GM21717 (cell line): ENCODE measurements at regions not wholly inside any gene's neighbourhood (a gene's known extent, or its start where the extent isn't known, plus 50 kb on each side); places are given as distances from the start of the nearest gene placed in this dataset.
"Not testable (repeated sequence)": the region's sequence is repeated elsewhere in the genome, so short reads cannot be mapped to it uniquely, and the experiment has no call there.

Experiments
- ATAC-seq: cut with Tn5 transposase; IDR thresholded peaks from one replicate; pipeline ENCODE4 v1.9.1; 2021; ENCODE audit warnings: mild to moderate bottlenecking, moderate library complexity; ENCODE audit not compliant: unreplicated experiment

DNA sequence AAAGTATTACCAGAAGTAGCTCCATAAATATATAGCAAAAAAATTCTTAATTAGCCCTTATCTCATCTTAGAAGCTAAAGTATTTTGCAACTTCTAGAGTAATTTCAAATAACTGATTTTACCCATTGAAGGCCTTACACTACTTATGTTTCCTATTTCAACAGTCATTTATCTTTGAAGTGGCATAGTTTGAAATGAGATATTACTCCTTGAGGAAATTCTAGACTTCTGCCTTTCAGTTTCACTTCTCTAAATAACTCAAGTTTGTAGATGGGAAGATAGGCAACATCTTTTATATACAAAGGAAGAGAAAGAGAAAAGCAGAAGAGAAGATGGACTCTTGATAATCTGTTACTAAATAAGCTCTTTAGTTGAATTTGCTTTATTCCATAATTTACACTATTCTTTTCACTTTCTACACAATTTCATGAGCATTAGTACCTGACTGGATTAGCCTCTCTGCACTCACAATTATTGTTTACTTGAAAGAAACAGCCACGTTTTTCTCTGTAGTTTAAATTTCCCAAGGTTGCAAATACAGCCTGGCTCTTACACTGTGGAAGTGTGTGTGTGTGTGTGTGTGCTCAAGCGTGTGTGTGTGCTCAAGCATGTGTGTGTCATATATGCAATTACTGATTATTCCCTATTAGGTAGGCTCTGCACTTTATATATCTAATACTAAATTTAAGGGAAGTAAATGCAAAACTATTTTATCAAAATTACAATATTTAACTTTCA lies 60.6 kb upstream of the EMB start:
- peak; percentile 99 for ATAC-seq

GRCh38 chr5:50513028-50513457 lies 72.0 kb upstream of the EMB start:
- not testable (repeated sequence) for ATAC-seq

GRCh38 chr5:50521060-50521459 lies 80.0 kb upstream of the EMB start:
- ATAC-seq = not testable (repeated sequence)

DNA sequence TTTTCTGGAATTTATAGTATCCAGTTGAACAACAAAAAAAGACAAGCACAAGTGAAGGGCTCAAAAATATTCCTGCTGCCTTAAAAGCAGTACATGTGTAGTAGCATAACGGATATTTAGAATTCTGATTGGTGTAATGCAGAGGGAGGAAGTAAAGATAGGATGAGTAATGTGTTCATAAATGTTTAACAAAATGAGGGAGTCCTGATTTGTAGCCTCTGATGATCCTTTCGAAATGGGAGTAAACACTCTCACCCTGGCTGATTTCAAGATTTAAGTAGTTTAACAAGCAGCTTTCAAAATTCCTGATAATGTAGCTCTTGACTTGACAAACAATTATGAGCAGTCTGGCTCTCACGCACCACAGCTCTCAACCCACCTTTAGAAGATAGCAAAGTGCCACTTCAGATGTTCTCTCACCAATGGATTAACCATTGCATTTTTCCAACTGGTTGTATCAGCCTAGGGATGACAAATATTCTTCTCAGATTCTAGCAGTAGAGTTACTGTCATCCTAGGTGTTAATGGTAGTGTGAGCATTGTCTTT lies 86.5 kb upstream of the EMB start:
- ATAC-seq = not testable (repeated sequence)

GRCh38 chr5:50535393-50535792 lies 94.3 kb upstream of the EMB start:
- no peak for ATAC-seq

- ATAC-seq = not testable (repeated sequence)
Measured at GRCh38 chr5:50537534-50537933, 96.4 kb upstream of the EMB start.

DNA sequence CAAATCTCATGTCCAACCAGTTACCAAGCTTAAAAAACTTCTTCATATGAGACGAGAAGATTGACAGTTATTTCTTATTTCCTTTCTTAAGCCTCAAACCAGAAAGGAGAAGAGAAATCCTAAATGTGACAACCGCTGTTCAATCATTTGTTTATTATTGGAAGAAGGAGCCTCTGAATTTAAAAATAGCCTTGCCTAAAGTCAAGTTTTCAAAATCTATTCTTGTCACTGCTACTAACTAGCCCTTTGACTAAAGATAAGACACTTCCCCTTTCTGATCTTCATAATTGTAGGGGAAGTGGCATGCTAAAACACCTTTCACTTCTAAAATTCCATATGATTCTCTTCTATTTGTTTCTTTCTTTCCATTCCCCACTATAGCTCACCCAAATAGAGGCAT lies 106.2 kb upstream of the EMB start:
- peak; percentile 95 for ATAC-seq

- no peak for ATAC-seq
Measured at GRCh38 chr5:50550267-50550666, 109.2 kb upstream of the EMB start.

DNA sequence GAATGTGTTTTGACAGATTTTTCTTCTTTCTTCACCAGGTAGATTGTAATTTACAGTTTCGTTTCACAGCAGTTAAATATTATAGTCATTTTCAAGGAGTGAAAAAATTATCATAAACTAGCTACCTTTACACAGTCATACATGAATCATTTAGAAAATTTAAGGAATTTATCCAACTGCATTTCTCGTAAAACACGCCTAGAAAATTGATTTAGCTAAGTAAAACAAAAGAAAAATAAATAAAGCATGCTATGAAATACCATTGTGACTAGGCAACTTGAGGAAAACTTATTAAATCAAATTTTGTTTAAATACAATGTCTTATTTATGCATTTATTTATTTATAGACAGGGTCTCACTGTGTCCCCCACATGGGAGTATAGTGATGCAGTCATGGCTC lies 109.9 kb upstream of the EMB start:
- ATAC-seq = no peak

DNA sequence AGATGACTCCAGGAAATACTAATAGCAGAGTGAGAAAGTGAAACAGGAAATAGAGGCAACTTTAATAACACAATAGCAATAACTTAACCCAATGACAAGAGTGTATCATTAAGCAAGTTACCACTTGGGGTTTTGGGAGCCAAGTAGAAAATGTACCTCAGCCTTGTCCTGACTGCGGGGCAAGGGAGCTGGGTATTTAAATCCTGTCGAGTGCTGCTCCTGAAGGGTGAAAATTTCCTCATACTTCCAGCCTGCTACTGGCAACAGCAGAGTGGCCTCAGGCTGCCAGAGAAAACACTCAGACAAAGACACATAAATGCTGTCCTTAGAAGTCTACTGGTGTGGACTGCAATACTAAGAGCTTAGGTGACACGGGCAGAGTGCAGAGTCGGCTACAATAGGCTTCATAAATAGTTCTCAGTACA lies 112.5 kb upstream of the EMB start:
- ATAC-seq = no peak

DNA sequence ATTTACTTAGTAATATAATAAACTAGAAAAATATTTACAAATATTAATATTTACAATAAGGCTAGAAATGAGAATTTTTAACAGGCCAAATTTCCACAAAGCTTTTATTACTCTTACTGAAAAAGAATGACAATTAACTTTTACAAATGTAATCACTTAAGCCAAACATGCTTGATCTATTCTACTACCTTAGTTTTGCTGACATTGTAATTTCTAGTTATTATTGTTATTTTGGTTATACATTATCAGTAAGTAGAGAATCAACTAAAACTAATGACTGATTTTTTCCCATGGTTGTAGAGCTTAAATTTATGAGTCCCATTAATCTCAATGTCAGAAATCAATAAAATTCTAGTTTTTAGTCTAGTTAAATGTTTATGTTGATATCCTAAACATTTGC lies 107.8 kb upstream of the PARP8 start:
- not testable (repeated sequence) for ATAC-seq

- ATAC-seq = no peak
Measured at GRCh38 chr5:50559955-50560354, 106.5 kb upstream of the PARP8 start.

DNA sequence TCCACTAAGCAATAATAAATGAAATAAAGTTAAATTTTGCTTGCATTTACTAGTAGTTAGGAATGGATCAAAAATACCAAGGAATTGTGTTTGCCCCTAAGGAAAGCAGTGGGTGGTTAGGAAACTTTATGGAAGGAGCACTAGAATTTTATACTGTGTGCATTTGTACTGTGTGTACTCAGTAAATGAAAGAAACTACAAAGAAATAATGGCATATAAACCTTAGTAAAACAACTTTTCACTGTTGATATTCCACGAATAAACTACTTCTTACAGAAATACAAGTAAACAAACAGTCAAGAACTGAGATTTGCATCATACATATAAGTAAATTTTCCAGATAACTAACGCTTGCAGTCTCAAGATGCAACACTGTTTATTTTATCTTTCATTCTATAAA lies 103.7 kb upstream of the PARP8 start:
- ATAC-seq = no peak

DNA sequence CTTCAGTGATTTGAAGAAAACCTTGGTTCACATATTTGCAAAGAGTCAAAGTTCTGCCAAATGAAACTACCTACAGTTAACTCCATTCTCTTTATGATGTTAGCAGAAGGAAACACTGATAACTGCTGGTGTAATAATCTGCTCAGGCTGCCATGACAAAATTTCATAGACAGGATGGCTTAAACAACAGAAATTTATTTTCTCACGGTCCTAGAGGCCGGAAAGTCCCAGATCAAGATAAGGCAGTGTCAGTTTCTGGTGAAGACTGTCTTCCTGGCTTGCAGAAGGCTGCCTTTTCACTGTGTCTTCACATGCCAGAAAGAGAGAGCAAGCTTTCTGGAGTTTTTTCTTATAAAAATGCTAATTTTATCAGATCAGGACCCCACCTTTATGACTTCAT lies 102.4 kb upstream of the PARP8 start:
- peak; percentile 74 for ATAC-seq

GRCh38 chr5:50564558-50564957 lies 101.9 kb upstream of the PARP8 start:
- ATAC-seq = no peak

- no peak for ATAC-seq
Measured at GRCh38 chr5:50574121-50574520, 92.3 kb upstream of the PARP8 start.

DNA sequence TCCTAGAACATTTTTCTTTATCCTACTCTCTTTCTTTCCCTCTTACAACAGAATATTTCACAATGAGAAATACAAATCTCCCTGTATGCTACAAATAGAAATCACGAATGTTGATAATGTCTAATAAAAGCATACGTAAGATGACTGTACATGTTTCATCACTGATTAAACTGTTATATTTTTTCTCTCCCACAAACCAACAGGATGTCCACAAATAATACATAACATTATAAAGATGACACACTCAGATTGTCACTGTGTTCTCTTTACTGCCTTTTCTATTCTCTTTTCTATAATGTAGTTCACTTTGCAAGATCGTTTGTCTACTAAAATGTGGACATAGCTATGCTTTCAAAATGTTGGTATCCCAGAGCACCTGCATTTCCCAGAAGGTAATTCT lies 90.7 kb upstream of the PARP8 start:
- ATAC-seq = no peak

DNA sequence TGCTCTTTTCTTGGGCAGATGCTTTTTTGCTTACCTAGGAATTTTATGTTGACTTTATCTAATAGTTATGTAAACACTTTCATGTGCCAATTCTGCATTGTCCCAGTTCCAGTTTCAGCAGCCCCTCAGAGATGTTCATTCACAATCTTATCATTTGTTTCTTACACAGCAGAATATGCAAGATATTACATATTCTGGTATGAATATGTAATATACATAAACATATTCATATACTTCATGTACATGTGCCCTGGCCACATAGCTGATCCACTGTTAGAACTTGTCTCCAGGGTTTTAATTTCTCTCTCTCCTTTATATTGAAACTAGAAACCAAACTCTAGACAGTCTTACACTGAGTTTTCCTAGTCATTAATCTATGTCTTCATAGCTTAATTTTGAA lies 90.2 kb upstream of the PARP8 start:
- no peak for ATAC-seq

DNA sequence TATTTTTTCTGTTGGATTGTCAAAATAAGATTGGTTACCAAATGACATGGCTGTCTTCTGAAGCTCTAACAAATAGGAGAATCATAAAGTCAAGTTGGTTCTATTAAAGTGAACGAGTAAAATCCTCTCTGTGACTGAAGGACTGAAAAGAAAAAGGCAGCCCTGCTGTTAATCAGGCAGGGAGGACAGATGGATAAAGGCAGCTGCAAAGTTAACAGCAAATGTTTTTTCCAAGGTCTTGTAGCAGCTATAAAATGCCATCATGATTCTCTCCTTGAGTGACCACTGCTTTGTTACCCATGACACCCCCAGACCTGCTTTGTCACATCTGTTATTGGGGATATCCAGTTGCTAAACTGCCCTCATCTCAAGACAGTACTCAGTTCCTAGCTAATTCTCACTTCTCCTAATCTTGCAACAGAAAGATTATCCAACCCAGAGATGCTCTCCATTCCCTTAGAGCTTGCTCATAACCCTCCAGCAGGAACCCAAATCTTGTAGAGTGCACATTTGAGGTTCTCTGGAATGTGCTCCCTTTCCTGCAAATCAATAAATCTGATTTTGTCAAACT lies 89.7 kb upstream of the PARP8 start:
- ATAC-seq = no peak

- no peak for ATAC-seq
Measured at GRCh38 chr5:50580506-50580905, 85.9 kb upstream of the PARP8 start.

DNA sequence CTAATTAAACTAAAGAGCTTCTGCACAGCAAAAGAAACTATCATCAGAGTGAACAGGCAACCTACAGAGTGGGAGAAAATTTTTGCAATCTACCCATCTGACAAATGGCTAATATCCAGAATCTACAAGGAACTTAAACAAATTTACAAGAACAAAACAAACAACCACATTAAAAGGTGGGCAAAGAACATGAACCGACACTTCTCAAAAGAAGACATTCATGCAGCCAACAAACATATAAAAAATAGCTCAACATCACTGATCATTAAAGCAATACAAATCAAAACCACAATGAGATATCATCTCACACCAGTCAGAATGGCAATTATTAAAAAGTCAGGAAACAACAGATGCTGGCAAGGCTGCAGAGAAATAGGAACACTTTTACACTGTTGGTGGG lies 84.6 kb upstream of the PARP8 start:
- ATAC-seq = not testable (repeated sequence)

DNA sequence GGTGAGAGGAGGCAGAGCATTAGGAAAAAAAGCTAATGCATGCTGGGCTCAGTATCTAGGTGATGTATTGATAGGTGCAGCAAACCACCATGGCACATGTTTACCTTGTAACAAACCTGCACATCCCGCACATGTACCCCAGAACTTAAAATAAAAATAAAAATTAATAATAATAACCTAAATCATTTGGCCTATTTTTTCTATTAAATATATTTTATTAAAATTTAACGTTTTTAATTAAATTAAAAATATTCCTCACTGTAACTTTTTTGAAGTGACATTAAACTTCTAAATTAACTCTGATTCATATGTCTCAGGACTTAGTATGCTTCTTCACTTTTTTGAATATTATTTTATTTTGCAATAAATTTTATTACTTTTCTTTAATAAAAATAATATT lies 83.7 kb upstream of the PARP8 start:
- no peak for ATAC-seq
